Mesothelial cell of epicardium (in vitro differentiated cells): ENCODE measurements at regions not wholly inside any gene's neighbourhood (a gene's known extent, or its start where the extent isn't known, plus 50 kb on each side); places are given as distances from the start of the nearest gene placed in this dataset.

Source experiments
- DNase-seq, 2 experiments: peaks; one replicate each; pipeline ENCODE4 v3.0.0; 2021; ENCODE audit warnings: low spot score in 2 of 2; ENCODE audit not compliant: unreplicated experiment in 2 of 2
- H3K27ac Mint-ChIP-seq: 2 replicates; pipeline ENCODE4 v1.8.0; 2021; ENCODE audit warnings: mixed read lengths
- H3K27me3 Mint-ChIP-seq: 2 replicates; pipeline ENCODE4 v1.8.0; 2021; ENCODE audit warnings: low read depth, mixed read lengths
- H3K36me3 Mint-ChIP-seq: 2 replicates; pipeline ENCODE4 v1.8.0; 2021; ENCODE audit warnings: mixed read lengths
- H3K4me1 Mint-ChIP-seq: 2 replicates; pipeline ENCODE4 v1.8.0; 2021; ENCODE audit warnings: mixed read lengths
- H3K4me3 Mint-ChIP-seq: 2 replicates; pipeline ENCODE4 v1.8.0; 2021; ENCODE audit warnings: mild to moderate bottlenecking, moderate library complexity, mixed read lengths
- H3K9me3 Mint-ChIP-seq: 2 replicates; pipeline ENCODE4 v1.8.0; 2021; ENCODE audit warnings: mixed read lengths
- CTCF ChIP-seq: fragments of 200-600 bp; sonication (generic); IDR thresholded peaks from one replicate; pipeline ENCODE4 v1.5.0; 2021; ENCODE audit warnings: antibody characterized with exemption; ENCODE audit not compliant: unreplicated experiment

- DNase-seq, result no peak
- no peak for TF ChIP-seq CTCF
- Mint-ChIP-seq H3K27me3 (peaks cover 44% of the 10 kb centered on the region), H3K4me1 (no peaks in the 10 kb centered on the region), H3K36me3 (no peaks in the 10 kb centered on the region), H3K9me3 (peaks cover 4% of the 10 kb centered on the region), H3K27ac (no peak overlapping the region), H3K4me3 (no peak overlapping the region)
These were observed 798.2 kb downstream of the UQCRFS1 start for GRCh38 chr19:28414748-28415147.

GRCh38 chr19:28409859-28410258, 803.1 kb downstream of the UQCRFS1 start:
- H3K36me3 Mint-ChIP-seq, result no peaks in the 10 kb centered on the region
- H3K4me1 Mint-ChIP-seq, result peaks cover 25% of the 10 kb centered on the region
- no peak overlapping the region for H3K27ac Mint-ChIP-seq
- H3K9me3 Mint-ChIP-seq, result no peaks in the 10 kb centered on the region
- H3K4me3 Mint-ChIP-seq, result no peak overlapping the region
- H3K27me3 Mint-ChIP-seq, result peaks cover 64% of the 10 kb centered on the region
- TF ChIP-seq CTCF, result no peak
- no peak for DNase-seq

DNA sequence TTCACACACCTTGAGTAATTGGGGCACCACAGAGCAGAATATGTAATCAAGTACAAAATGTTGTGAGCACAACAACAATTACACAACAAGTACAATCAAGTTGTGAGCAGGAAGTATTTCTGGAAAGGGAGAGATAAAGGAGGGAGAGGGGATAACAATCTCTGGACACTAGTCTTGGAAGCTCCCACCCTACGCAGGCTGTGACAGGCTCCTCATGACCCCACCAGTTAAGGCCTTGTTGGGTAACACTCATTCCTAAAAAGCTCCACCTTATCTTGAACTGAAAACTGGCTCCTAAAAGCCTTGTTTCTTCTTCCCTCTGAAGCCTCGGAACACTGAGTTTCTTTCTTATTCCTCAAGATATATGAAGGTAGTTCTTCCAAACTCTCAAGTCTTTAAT, 806.0 kb downstream of the UQCRFS1 start:
- no peak overlapping the region for H3K27ac Mint-ChIP-seq
- H3K27me3 Mint-ChIP-seq, result peaks cover 74% of the 10 kb centered on the region

DNA sequence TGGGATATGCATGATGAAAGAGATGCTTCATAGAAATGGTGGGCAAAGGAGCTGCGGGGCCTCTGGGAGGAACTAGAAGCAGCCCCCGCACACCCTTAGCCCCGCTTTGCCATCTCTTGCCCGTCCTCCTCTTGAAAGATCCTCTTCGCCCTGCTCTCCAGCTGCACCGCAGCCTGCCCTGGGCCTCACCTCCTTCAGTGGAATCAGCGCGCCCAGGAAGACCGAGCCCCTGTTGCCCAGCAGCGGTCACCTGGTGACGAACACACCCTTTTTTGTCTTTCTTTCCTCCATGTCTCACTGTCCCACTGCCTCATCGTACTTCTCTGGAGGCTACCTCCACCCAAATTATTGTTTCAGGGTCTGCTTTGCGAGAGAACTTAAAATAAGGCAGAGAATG, 807.6 kb downstream of the UQCRFS1 start:
- Mint-ChIP-seq H3K27me3 (peaks cover 68% of the 10 kb centered on the region), H3K4me3 (no peak overlapping the region), H3K4me1 (peaks cover 30% of the 10 kb centered on the region), H3K36me3 (no peaks in the 10 kb centered on the region), H3K27ac (no peak overlapping the region), H3K9me3 (no peaks in the 10 kb centered on the region)
- no peak for DNase-seq
- no peak for TF ChIP-seq CTCF

More for the DNA sequence above, 806.0 kb downstream of the UQCRFS1 start:
- peaks cover 30% of the 10 kb centered on the region for H3K4me1 Mint-ChIP-seq
- H3K9me3 Mint-ChIP-seq, result no peaks in the 10 kb centered on the region
- no peak for DNase-seq
- TF ChIP-seq CTCF, result no peak
- no peak overlapping the region for H3K4me3 Mint-ChIP-seq
- no peaks in the 10 kb centered on the region for H3K36me3 Mint-ChIP-seq

DNA sequence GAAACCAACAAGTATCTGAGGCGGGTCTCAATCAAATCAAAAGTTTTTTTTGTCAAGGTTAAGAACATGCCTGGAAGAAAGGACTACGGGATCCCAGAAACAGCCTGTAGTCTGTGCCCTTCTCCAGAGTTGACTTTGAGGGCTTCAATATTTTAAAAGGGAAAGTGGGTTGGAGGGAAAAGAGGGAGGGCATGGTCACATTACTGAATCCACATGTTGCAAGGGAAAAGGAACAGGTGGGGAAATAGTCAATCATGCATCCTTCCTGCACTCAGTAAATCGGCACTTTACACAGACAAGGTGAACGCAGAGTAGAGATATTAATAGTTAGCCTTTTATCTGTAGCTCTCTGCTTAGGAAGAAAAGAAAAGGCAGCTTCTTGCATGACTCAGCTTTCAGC, 808.5 kb downstream of the UQCRFS1 start:
- Mint-ChIP-seq H3K4me1 (peaks cover 30% of the 10 kb centered on the region), H3K27me3 (peaks cover 60% of the 10 kb centered on the region), H3K9me3 (peaks cover under 1% of the 10 kb centered on the region), H3K36me3 (no peaks in the 10 kb centered on the region), H3K27ac (no peak overlapping the region), H3K4me3 (no peak overlapping the region)
- no peak for TF ChIP-seq CTCF
- no peak for DNase-seq

- Mint-ChIP-seq H3K9me3 (peaks cover 3% of the 10 kb centered on the region), H3K4me1 (peaks cover 30% of the 10 kb centered on the region), H3K4me3 (no peak overlapping the region), H3K36me3 (no peaks in the 10 kb centered on the region), H3K27ac (no peak overlapping the region), H3K27me3 (peaks cover 56% of the 10 kb centered on the region)
- no peak for DNase-seq
- no peak for TF ChIP-seq CTCF
These were observed 809.3 kb downstream of the UQCRFS1 start for GRCh38 chr19:28403690-28404089.
